Muscle of arm (tissue), 1 donor: ENCODE measurements at regions not wholly inside any gene's neighbourhood (a gene's known extent, or its start where the extent isn't known, plus 50 kb on each side); places are given as distances from the start of the nearest gene placed in this dataset.
"Not testable (repeated sequence)": the region's sequence is repeated elsewhere in the genome, so short reads cannot be mapped to it uniquely, and the experiment has no call there.

ENCODE experiments used
- DNase-seq: peaks from one replicate; pipeline ENCODE4 v3.0.0-alpha.2; 2013

- not testable (repeated sequence) for DNase-seq
Measured at GRCh38 chr3:198147993-198148392, 188.0 kb downstream of the LMLN start.

GRCh38 chr3:198149904-198150303 lies 189.9 kb downstream of the LMLN start:
- peak; percentile 24 for DNase-seq

- DNase-seq, result not testable (repeated sequence)
Measured at GRCh38 chr3:198151867-198152266, 191.8 kb downstream of the LMLN start.

GRCh38 chr3:198155771-198156170 lies 195.8 kb downstream of the LMLN start:
- not testable (repeated sequence) for DNase-seq

GRCh38 chr3:198157231-198157868 lies 197.3 kb downstream of the LMLN start:
- DNase-seq, result not testable (repeated sequence)

GRCh38 chr3:198158007-198158406 lies 198.0 kb downstream of the LMLN start:
- not testable (repeated sequence) for DNase-seq

- peak; percentile 44 for DNase-seq
Measured at GRCh38 chr3:198167339-198168039, 207.5 kb downstream of the LMLN start.

- not testable (repeated sequence) for DNase-seq
Measured at GRCh38 chr3:198170781-198171180, 210.8 kb downstream of the LMLN start.

GRCh38 chr3:198173080-198173479 lies 213.1 kb downstream of the LMLN start:
- not testable (repeated sequence) for DNase-seq

GRCh38 chr3:198173929-198174574 lies 214.0 kb downstream of the LMLN start:
- not testable (repeated sequence) for DNase-seq
